ENCODE measurements at regions not wholly inside any gene's neighbourhood (a gene's known extent, or its start where the extent isn't known, plus 50 kb on each side); places are given as distances from the start of the nearest gene placed in this dataset.

DNA sequence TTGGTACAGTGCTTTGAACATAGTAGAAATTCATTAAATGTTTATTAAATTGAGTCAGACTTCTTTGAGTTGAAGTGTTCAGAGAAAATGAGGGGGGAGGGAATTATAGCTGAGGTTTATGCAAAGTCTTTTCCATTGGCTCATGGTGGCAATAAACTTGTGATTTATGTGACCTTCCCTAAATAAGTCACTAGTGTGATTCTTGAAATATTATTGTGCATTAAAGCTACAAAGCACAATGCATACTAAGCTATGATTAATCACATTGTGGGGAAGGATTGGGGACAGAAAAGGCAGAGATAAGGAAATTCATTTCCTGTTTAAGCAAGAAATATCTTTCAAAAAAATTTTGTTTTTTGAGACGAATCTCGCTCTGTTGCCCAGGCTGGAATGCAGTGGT, 877.5 kb downstream of the TFAP2A start:
- no peak for DNase-seq (ENCODE audit: extremely low read depth in 1 of 11, low read depth in 9 of 11, low spot score in 4 of 11)

DNA sequence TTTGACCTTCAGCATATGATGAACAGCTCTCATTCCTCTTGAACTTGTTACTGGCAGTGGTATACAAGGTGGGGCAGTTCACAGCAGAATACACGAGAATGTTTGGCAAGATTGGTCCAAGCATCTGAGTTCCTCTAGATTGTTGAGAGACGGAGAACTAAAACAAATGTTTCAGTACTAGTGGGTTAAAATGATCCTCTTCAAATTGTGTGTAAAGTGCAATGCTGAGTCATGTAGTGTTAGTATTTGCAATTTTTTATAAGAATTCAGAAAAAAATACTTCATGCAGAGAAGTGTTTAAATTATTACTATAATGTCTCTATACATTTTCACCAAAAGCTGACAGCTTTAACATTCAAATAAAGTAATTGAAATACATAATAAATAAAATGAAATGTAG, 879.8 kb downstream of the TFAP2A start:
- no peak for DNase-seq (ENCODE audit: extremely low read depth in 1 of 11, low read depth in 9 of 11, low spot score in 4 of 11)

DNA sequence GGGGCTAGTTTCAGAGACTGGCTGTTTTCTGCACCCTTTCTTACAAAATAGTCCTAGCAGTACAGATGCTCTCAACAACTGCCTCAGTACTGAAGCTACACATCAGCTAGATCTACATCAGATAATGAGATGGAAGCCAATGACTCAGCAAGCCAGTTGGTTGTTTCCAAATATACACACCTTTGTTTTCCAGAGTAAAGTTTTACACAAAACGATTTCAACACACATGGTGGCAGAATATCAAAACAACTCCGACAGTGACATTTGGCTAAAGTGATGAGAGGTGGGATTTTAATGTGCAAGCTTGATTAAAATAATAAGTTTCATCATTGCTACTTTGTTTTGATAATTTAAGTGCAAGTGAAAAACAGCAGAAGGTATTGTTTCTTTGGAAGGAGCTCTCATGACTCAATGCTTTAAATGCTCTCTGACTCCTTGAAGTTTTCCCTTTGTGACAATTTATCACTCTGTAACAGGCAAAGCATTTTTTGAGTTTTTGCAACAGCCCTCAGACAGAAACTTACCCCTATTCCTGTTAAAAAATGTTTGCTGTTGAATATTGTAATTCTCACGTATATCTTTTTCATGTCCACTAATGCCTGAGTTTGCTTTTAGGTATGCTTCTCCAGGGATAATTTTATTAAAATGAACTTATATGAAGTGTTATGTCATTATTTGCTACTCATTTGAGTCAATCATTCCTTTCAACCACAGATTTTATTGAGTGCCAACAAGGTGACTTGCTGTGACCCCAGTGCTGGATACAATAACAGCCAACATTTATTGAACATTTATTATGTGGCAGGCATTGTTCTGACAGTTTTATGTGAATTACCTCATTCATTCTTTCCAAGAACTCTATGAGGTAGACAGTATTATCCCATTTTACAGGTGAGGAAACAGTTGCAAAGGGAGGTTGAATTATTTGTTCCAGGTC, 882.0 kb downstream of the TFAP2A start:
- no peak for DNase-seq (ENCODE audit: extremely low read depth in 1 of 11, low read depth in 9 of 11, low spot score in 4 of 11)

DNA sequence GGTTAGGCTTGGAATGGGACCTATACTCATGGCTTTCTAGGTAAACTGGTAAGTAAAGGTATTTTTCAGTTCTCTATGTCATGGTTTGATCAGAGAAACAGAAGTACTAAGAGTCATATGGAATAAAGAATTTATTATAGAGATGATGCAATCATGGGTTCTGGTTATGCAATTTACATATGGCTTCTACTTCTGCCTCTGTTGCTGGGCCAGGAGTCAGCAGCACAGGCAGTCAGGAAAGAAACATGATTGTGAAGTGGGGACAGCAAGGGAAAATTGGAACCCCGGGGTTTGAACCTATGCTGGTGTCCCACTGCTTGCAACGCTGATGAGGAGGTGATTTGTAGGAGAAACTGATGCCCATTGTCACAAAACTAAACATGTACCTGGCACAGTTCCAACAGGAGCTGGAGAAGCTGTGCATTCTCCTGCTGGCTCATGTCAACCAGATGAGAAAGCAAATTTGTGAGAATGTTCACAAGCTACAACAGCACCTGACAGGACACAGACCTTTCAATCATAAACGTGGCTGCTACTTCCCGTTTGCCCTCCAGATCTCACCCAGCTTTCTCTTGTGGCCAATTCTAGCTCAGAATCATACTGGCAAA, 887.1 kb downstream of the TFAP2A start:
- DNase-seq (ENCODE audit: extremely low read depth in 1 of 11, low read depth in 9 of 11, low spot score in 4 of 11) = no peak

DNA sequence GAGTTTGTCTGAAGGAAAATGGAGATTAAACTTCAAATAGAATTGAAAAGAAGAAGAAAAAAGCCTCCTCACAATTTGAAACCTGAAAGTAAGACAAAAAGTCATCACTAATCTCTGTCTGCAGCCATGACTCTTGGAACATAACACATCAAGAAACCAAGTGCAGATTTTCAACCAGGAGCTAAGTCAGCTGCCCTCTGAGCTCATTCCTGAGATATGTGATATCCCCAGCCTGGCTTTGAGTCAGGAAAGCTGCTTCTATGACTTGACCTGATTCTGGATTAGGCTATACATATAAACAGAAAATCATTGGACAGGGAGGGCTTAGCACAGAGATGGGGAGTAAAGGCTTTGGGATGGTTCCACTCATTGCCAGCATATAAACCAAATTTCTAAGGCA, 891.4 kb downstream of the TFAP2A start:
- no peak for DNase-seq (ENCODE audit: extremely low read depth in 1 of 11, low read depth in 9 of 11, low spot score in 4 of 11)

DNA sequence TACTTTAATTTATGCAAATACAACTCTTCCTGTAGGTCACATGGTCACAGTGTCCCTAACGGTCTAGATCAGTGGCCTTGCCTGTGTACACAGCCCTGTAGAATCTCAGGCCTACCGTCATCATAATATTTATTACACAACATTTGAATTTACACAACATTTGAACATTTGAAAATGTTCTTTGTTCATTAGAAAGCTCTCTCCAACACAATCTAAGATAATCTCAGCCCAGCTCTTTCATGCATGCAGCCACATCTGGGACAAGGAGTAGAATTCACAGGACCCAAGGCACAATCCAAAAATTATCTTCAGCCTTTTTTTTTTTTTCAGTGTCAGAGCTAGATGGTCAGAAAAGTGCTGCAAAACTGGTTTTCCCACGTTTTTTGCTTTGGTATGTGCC, 892.8 kb downstream of the TFAP2A start:
- DNase-seq (ENCODE audit: extremely low read depth in 1 of 11, low read depth in 9 of 11, low spot score in 4 of 11) = no peak

DNA sequence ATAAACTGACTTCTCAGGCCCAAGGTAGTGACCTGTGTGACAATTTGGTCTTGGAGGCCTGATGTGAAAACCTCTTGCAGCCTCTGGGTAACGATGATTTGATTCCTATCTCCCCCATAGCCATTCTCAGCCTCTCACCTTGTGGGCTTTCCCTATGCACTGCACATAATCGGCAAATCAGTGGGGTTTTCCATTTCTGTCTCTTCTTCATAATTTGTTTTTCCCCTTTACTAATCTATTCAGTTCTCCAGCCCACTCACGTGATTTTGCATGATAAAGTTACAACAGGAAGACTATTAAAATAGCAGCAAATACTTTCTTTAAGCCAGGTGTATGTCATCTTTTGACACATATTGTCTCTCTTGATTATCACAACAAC, 893.7 kb downstream of the TFAP2A start:
- DNase-seq (ENCODE audit: extremely low read depth in 1 of 11, low read depth in 9 of 11, low spot score in 4 of 11) = no peak

DNA sequence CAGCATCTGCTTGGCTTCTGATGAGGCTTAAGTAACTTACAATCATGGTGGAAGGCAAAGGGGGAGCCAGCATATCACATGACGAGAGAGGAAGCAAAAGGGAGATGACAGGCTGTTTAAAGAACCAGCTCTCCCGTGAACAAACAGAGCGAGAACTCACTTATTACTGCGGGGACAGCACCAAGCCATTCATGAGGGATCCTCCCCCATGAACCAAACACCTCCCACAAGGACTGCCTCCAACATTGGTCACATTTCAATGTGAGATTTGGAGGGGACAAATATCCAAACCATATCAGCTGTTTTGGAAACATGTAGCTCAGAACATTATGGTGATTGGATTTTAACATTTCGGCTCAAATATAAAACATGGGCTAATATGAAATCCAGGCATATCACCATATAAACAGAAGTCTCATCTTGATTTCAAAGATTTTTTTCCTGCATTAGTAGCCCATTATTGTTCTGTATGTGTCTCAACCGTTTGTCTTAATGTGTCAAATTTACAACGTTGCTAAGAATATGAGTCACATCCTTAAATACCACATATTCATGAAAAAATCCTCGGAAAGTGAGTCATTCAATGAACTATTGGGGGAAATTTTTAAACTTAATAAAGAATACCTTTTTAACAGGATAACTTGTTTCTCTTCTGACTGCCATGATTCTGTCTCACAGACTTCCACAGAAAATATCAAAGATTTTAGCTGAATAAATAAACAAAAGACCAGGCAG, 894.3 kb downstream of the TFAP2A start:
- DNase-seq (ENCODE audit: extremely low read depth in 1 of 11, low read depth in 9 of 11, low spot score in 4 of 11) = no peak

DNA sequence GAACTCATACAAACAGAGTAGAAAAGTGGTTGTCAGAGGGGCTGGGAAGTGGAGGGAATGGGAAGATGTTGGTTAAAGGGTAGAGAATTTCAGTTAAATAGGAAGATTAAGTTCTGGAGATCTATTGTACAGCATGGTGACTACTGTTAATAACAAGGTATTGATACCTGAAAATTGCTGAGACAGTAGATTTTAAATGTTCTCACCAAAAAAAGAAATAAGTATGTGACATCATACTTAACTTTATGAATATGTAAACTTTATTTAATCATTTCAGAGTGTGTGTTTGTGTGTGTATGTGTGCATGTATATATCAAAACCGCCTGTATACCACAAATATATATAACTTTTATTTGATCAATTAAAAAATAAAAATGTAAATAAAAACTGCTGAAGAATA, 896.4 kb downstream of the TFAP2A start:
- DNase-seq (ENCODE audit: extremely low read depth in 1 of 11, low read depth in 9 of 11, low spot score in 4 of 11) = no peak

DNA sequence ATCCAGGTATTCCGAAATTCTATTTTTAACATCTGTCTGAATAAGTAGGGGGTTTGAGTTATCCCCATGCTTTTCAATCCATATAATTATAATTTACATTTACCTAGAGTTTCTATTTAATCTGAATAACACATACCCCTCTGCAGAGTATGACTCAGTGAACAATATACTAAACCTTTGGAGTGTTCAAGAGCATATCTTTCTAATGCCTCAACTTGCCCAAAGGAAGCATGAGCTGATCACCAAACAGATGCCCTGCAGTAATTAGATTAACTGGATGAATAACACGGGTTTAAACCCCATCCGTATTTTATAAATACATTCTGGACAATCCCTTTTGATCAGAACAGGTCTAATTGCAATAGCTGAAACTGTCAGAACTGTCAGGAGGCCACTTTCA, 897.1 kb downstream of the TFAP2A start:
- DNase-seq (ENCODE audit: extremely low read depth in 1 of 11, low read depth in 9 of 11, low spot score in 4 of 11) = no peak

DNA sequence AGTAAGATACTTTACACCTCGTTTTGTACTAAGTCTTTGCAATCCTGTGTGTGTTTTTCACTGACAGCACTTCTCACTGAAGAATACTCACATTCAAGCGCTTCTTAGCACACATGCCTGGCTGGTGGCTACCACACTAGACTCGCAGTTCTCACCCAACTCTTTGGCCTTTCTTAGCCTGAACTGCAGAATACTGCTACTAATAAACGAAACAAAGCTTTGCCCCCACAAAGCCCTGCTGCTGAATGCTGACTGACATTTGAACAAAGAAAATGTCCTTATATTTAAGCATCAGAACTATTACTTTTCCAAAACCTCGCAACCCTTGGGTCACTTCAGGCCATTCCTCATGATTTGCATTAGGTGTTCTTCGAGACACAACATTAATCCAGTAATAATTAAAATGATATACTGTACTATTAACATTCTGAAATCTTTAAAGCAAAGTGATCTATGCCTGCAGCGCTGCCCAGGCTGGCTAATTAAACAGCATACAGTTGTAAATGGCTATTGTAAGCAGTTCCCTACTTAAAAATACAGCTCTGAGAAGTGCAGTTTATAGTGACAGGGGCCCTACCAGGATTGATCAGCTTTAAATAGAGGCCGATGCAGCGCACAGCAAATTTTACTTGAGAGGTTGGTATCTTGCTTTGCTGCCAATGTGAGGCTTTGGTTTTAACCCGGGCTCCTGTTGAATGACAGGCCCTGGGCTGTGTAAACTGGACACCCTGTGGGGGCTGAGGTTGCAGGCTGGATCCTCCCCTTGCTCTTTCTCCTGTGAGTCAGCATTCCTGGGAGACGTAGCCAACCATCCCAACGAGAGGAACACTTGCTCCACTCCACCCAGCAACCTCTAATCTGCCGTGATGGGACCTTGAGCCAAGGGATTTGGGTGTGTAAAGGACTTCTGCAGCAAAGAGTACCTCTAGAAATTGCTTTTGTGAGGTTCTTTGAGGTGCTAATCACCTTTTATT, 899.0 kb downstream of the TFAP2A start:
- peak in 2 of 11 donors; percentile 5 to 28 for DNase-seq (ENCODE audit: extremely low read depth in 1 of 11, low read depth in 9 of 11, low spot score in 4 of 11)

DNA sequence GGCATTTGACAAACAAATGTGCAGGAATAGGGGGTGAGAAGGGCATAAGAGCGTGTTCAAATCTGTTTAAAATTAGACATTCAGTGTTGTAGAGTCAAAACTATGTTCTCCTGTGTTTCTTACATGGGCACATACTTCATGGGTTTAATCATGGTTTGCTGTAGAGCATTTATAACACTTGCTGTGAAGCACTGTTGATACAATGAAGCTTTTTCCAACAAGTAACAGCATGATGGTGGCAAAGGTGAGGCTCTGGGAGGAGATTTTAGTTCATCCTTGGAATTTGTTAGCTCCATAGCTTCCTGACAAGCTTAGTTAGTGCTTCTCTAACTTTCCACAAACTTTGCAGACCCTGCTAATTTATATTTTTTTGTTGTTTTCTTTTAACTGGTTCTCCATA, 900.7 kb downstream of the TFAP2A start:
- DNase-seq (ENCODE audit: extremely low read depth in 1 of 11, low read depth in 9 of 11, low spot score in 4 of 11) = no peak

DNA sequence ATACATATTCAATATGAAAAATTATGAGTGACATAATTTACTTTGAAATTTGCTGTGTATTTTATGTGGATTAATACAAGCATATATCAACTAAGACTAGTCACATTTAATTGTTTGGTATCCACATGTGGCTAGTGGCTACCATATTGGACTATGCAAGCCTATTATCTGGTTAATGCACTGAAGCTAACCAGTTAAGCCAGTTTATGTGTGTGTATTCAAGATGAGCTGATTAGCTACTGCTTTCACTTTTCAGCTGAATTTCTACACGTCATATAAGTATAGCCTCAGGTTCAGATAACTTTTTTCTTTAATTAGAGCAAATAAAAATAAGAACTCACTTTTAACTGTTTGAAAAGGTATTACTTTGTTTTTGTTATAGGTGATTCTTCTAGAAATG, 903.7 kb downstream of the TFAP2A start:
- DNase-seq (ENCODE audit: extremely low read depth in 1 of 11, low read depth in 9 of 11, low spot score in 4 of 11) = no peak

DNA sequence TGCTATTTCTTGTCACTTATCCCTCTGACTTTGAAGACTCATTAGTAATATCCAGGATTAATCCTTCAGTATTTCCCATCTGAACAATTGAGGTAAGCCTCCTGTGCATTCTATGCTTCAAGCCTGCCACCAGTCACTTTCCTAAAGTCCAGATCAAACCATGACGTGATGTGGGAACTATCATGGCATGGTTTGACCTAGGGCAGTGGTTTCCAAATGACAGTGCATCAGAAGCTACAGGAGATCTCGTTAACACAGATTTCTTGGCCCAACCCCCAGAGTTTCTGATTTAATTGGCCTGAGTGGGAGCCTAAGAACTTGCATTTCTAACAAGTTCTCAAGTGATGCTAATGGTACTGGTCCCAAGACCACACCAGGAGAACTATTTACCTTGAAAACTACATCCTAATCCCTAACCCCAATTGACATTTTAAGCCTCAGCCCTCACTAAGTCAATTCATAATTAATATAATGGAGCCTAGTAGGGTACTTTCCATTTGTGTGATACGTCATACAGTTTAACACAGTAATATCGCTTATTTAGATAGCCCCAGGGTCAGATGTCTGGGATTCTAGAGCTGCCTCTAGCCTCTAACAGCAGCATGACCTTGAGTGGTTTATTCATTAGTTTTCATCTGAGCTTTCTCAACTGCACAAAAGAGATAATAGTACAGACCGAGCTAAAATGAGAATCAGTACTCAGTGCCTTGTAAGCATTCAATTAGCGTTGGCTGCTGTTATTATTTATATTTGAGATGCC, 907.6 kb downstream of the TFAP2A start:
- DNase-seq (ENCODE audit: extremely low read depth in 1 of 11, low read depth in 9 of 11, low spot score in 4 of 11) = no peak

DNA sequence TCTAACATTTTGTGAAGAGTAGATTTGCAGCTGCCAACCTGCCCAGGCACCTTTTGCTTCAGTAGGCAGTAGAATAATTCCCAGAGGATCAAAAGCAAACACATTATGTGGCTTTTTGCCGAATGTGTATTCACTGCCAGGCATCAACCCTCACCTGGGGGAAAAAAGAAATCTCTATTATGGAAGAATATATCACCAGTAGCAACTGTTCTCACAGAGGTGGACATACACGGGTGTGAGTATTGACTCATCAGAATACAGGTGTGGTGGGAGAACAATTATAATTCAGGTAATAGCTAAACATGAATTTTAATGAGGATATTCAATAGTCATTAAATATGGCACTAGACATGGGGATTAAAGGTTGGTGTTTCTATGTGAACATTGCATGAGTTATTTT, 910.7 kb downstream of the TFAP2A start:
- DNase-seq (ENCODE audit: extremely low read depth in 1 of 11, low read depth in 9 of 11, low spot score in 4 of 11) = no peak

DNA sequence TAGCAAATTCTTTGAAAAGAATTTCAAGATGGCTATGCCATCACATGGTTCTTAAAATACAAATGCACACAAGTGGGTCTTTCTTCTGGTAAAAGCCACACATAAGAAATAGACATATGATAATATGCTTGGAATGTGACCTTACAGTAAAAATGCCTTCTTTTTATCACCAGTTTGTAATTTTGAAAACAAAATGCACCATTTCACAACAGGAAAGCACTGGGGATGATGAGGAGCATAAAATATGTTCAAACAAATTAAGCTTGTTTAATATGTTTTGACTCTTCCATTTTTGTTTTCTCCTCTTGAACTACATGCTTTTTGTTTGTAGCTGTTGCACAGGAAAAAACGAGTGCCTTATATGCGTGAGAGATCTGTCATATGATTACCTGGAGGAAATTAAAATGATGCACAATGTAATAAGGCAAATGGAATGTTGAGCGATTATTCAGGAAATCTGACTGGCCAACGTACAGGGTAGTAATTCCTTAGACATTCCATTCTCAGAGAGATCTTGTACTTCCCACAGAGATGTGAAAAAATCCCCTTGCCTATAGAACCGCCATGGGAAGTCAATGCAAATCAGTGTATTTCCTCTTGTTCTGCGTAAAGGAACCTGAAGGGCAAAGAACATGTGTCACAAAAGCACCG, 911.6 kb downstream of the TFAP2A start:
- no peak for DNase-seq (ENCODE audit: extremely low read depth in 1 of 11, low read depth in 9 of 11, low spot score in 4 of 11)

DNA sequence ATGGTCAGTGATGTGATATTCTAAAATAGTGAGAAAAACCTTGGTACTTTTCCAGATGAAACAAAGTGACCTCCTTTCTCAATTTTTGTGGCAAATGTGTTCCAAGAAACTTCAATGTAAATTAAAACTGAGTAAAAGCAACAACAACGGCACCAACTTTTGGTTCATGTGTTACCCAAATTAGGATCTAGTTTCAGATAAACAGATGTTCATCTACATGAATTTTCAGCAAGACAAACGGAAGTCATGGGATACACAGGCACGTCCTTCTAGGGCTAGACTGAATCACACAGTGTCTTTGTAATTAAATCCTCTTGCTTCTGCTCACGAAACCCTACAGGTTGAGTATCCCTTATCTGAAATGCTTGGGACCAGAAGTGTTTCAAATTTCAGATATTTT, 915.2 kb downstream of the TFAP2A start:
- DNase-seq (ENCODE audit: extremely low read depth in 1 of 11, low read depth in 9 of 11, low spot score in 4 of 11) = no peak

DNA sequence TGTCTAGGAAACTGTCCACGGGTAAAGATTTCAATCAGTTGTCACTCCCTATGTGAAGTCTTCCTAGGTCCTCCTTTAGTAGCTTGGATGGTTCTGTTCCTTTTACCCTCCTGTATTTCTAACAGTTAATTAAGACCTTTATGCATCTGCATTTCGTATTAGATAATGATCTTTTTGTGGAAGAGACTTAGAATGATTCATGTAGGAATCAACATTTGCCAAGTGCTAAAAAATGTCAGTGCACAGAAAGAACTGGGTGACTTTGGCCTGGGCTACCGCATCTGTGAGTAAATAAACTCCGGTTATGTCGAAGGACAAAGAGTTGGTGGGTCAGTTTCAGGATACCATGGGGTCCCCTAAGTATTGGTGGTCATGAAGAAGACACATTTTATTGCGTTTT, 918.0 kb downstream of the TFAP2A start:
- DNase-seq (ENCODE audit: extremely low read depth in 1 of 11, low read depth in 9 of 11, low spot score in 4 of 11) = no peak

Data from renal cortex interstitium (tissue), 11 donors.